HCT116 (cell line): ENCODE measurements at regions not wholly inside any gene's neighbourhood (a gene's known extent, or its start where the extent isn't known, plus 50 kb on each side); places are given as distances from the start of the nearest gene placed in this dataset.

Source experiments
- ATAC-seq: fragments of 200-7000 bp; cut with Tn5 transposase; 2 replicates; pipeline ENCODE4 v1.9.1; 2020; ENCODE audit warnings: mild to moderate bottlenecking, moderate library complexity
- BruUV-seq: library from RNA; stranded (reverse); fragments of 400-500 nt; replicated peaks from 2 replicates; lab custom pipeline; 2021; lab: Mats Ljungman, UMichigan
- CTCF ChIA-PET: fragments of 300-600 bp; sonication (Branson Sonifier 250); formaldehyde crosslinking; loops from one replicate; lab custom pipeline; 2021; ENCODE audit warnings: antibody characterized with exemption; lab: Charles Lee
- POLR2A ChIA-PET: fragments of 300-600, 350-600 bp; sonication (Branson Sonifier 250); formaldehyde crosslinking; loops from one replicate; lab custom pipeline; 2021; ENCODE audit warnings: antibody characterized with exemption; lab: Charles Lee
- RAD21 ChIA-PET, 2 experiments: fragments of 300-600 bp; sonication (Branson Sonifier 250); formaldehyde crosslinking; loops; one replicate each; lab custom pipeline; 2023; ENCODE audit warnings: low total read pairs in 2 of 2; ENCODE audit not compliant: uncharacterized antibody in 2 of 2, unreplicated experiment in 2 of 2, low non-redundant PET in 1 of 2; lab: Charles Lee
- DNase-seq: peaks from one replicate; pipeline ENCODE4 v3.0.0-alpha.2; 2010; ENCODE audit warnings: low read depth, low spot score
- H2AFZ ChIP-seq: fragments of 200-600 bp; shearing (Covaris generic), sonication (generic); 2 replicates; pipeline ENCODE4 v1.6.1; 2017; ENCODE audit warnings: low read depth, mixed run types, mixed read lengths, antibody characterized with exemption, low read length; ENCODE audit not compliant: poor library complexity, severe bottlenecking
- H3K27ac ChIP-seq: 2 replicates; pipeline ENCODE4 v1.5.1; 2012; ENCODE audit warnings: low read depth, low read length
- H3K27me3 ChIP-seq: fragments of 200-600 bp; sonication (generic); 2 replicates; pipeline ENCODE4 v1.6.1; 2016; ENCODE audit warnings: mixed run types, low read length, mixed read lengths; ENCODE audit not compliant: insufficient read depth
- H3K36me3 ChIP-seq, 2 experiments: fragments of 200-500 bp in 1 of 2; fragments of 200-600 bp in 1 of 2; sonication (Bioruptor generic) in 1 of 2; sonication (generic) in 1 of 2; 2 replicates each; pipeline versions ENCODE4 v1.5.1 to v1.6.1; 2014 to 2016; ENCODE audit warnings: low read length in 2 of 2, inconsistent platforms in 1 of 2, mixed read lengths in 1 of 2, mixed run types in 1 of 2; ENCODE audit not compliant: insufficient read depth in 2 of 2, control insufficient read depth in 1 of 2
- H3K4me1 ChIP-seq, 2 experiments: fragments of 200-600 bp in 1 of 2; sonication (generic) in 1 of 2; 2 replicates each; pipeline versions ENCODE4 v1.5.1 to v1.6.1; 2012 to 2017; ENCODE audit warnings: low read length in 2 of 2, inconsistent platforms in 1 of 2, mild to moderate bottlenecking in 1 of 2, mixed read lengths in 1 of 2, mixed run types in 1 of 2, moderate library complexity in 1 of 2; ENCODE audit not compliant: insufficient read depth in 2 of 2, control insufficient read depth in 1 of 2
- H3K4me2 ChIP-seq: fragments of 200-600 bp; sonication (generic); 2 replicates; pipeline ENCODE4 v1.6.1; 2017; ENCODE audit warnings: mixed run types, low read length, mixed read lengths
- H3K4me3 ChIP-seq, 2 experiments: fragments of 200-600 bp in 1 of 2; sonication (generic) in 1 of 2; replicated peaks in 1 of 2; 2 replicates each; pipeline ENCODE4 v1.5.1; 2011 to 2016; ENCODE audit warnings: low read length in 2 of 2, control low read depth in 1 of 2, low read depth in 1 of 2, mild to moderate bottlenecking in 1 of 2, mixed read lengths in 1 of 2, mixed run types in 1 of 2
- H3K79me2 ChIP-seq: fragments of 200-600 bp; sonication (generic); 2 replicates; pipeline ENCODE4 v1.6.1; 2017; ENCODE audit warnings: mild to moderate bottlenecking, mixed run types, low read length, moderate library complexity, mixed read lengths; ENCODE audit not compliant: insufficient read depth
- H3K9ac ChIP-seq: fragments of 200-600 bp; sonication (generic); 2 replicates; pipeline ENCODE4 v1.6.1; 2016; ENCODE audit warnings: low read length, mixed read lengths
- H3K9me2 ChIP-seq: fragments of 200-600 bp; sonication (generic), shearing (Covaris generic); 2 replicates; pipeline ENCODE4 v1.6.1; 2017; ENCODE audit warnings: mixed run types, mild to moderate bottlenecking, moderate library complexity; ENCODE audit not compliant: insufficient read depth
- H3K9me3 ChIP-seq, 2 experiments: fragments of 200-500 bp in 1 of 2; fragments of 200-600 bp in 1 of 2; sonication (Bioruptor generic) in 1 of 2; sonication (generic) in 1 of 2; 2 replicates each; pipeline ENCODE4 v1.6.1; 2014 to 2017; ENCODE audit warnings: low read length in 2 of 2, mixed read lengths in 2 of 2, inconsistent platforms in 1 of 2, low read depth in 1 of 2, mild to moderate bottlenecking in 1 of 2, mixed run types in 1 of 2, moderate library complexity in 1 of 2; ENCODE audit not compliant: control insufficient read depth in 1 of 2, insufficient read depth in 1 of 2
- H4K20me1 ChIP-seq: fragments of 200-600 bp; sonication (generic), shearing (Covaris generic); 2 replicates; pipeline ENCODE4 v1.6.1; 2017; ENCODE audit warnings: mixed run types, mild to moderate bottlenecking, moderate library complexity; ENCODE audit not compliant: insufficient read depth
- EGR1 ChIP-seq: IDR thresholded peaks from 2 replicates; pipeline ENCODE4 v1.6.1; 2012; ENCODE audit warnings: low read depth
- ELF1 ChIP-seq: IDR thresholded peaks from 2 replicates; pipeline ENCODE4 v1.6.1; 2012; ENCODE audit warnings: low read depth, borderline replicate concordance
- EZH2 ChIP-seq: fragments of 200-600 bp; sonication (generic); IDR thresholded peaks from 2 replicates; pipeline ENCODE4 v1.6.1; 2017; ENCODE audit warnings: antibody characterized with exemption, mixed run types
- JUND ChIP-seq: IDR thresholded peaks from 2 replicates; pipeline ENCODE4 v1.6.1; 2012
- POLR2A ChIP-seq: IDR thresholded peaks from 2 replicates; pipeline ENCODE4 v1.7.0; 2011; ENCODE audit warnings: borderline replicate concordance; ENCODE audit not compliant: insufficient read depth, insufficient read length; ENCODE audit errors: extremely low read depth
- REST ChIP-seq: IDR thresholded peaks from 2 replicates; pipeline ENCODE4 v1.6.1; 2012; ENCODE audit warnings: low read depth
- SIN3A ChIP-seq: IDR thresholded peaks from 2 replicates; pipeline ENCODE4 v1.6.1; 2012; ENCODE audit warnings: low read depth
- ZNF274 ChIP-seq: fragments of 200-500 bp; sonication (Bioruptor generic); IDR thresholded peaks from 2 replicates; pipeline ENCODE4 v1.6.1; 2014; ENCODE audit warnings: mild to moderate bottlenecking, low read depth, low read length, inconsistent platforms
- intact Hi-C: fragments of 100-400 bp; cut with micrococcal nuclease; formaldehyde crosslinking; loops from 2 replicates; pipeline ENCODE4 v1.10.0; 2022

- H3K27ac ChIP-seq = no peak overlapping the region
- no peaks in the 10 kb centered on the region for H3K79me2 ChIP-seq
- H3K4me3 ChIP-seq = no peak overlapping the region
- H3K36me3 ChIP-seq = no peaks in the 10 kb centered on the region
- no peak for TF ChIP-seq EZH2
- no peak for TF ChIP-seq EGR1
- TF ChIP-seq JUND = no peak
- TF ChIP-seq ELF1 = no peak
- no peak for TF ChIP-seq SIN3A
- TF ChIP-seq REST = no peak
- TF ChIP-seq ZNF274 = no peak
- no peak for TF ChIP-seq POLR2A
- peaks cover 8% of the 10 kb centered on the region for H3K27me3 ChIP-seq
- POLR2A ChIA-PET = no interaction called here
- BruUV-seq = no TSS peak
- H3K9me2 ChIP-seq = no peaks in the 10 kb centered on the region
- no peaks in the 10 kb centered on the region; a peak in 1 of 4 replicates for H3K9me3 ChIP-seq
- H3K9ac ChIP-seq = no peak overlapping the region
- H3K4me1 ChIP-seq = no peaks in the 10 kb centered on the region
- no peak for ATAC-seq
- no peaks in the 10 kb centered on the region for H4K20me1 ChIP-seq
- H3K4me2 ChIP-seq = no peak overlapping the region
- no peak for DNase-seq
- CTCF ChIA-PET = no interaction called here
- intact Hi-C loops = no loop called here
- no peak overlapping the region for H2AFZ ChIP-seq
- RAD21 ChIA-PET = no interaction called here
Observed at GRCh38 chr2:137806068-137806805, 158.0 kb upstream of the HNMT start.
